GM12878 (cell line): ENCODE measurements at regions not wholly inside any gene's neighbourhood (a gene's known extent, or its start where the extent isn't known, plus 50 kb on each side); places are given as distances from the start of the nearest gene placed in this dataset.

ENCODE experiments used
- ATAC-seq: fragments of 200-7000 bp; cut with Tn5 transposase; 3 replicates; pipeline ENCODE4 v1.9.1; 2020; ENCODE audit warnings: mild to moderate bottlenecking, moderate library complexity
- BruUV-seq: library from RNA; stranded (reverse); fragments of 400-500 nt; replicated peaks from 2 replicates; lab custom pipeline; 2021; lab: Mats Ljungman, UMichigan
- CTCF ChIA-PET: fragments of 300-600 bp; sonication (Branson Sonifier 250); formaldehyde crosslinking; extraction: SDS; loops from one replicate; lab custom pipeline; 2021; ENCODE audit warnings: inconsistent platforms; lab: Yijun Ruan, JAX
- POLR2A ChIA-PET: fragments of 350-600 bp; formaldehyde crosslinking; extraction: SDS; loops from one replicate; lab custom pipeline; 2021; ENCODE audit warnings: inconsistent platforms; lab: Charles Lee
- RAD21 ChIA-PET: fragments of 300-600 bp; sonication (Branson Sonifier 250); formaldehyde crosslinking; loops from one replicate; lab custom pipeline; 2023; ENCODE audit warnings: antibody characterized with exemption; ENCODE audit not compliant: unreplicated experiment; lab: Charles Lee
- SMC1A ChIA-PET: fragments of 300-600 bp; sonication (Branson Sonifier 250); formaldehyde crosslinking; loops from one replicate; lab custom pipeline; 2023; ENCODE audit not compliant: unreplicated experiment, uncharacterized antibody; lab: Charles Lee
- DNase-seq: peaks from one replicate; pipeline ENCODE4 v3.0.0-alpha.2; 2011; ENCODE audit warnings: low read depth, low spot score
- FAIRE-seq: peaks from 3 replicates; lab custom pipeline; 2011; peaks lifted over from hg19 to GRCh38; lab: Jason Lieb, UNC
- H2AFZ ChIP-seq: 2 replicates; pipeline ENCODE4 v1.6.0; 2011; ENCODE audit warnings: low read depth, low read length, control low read depth; ENCODE audit not compliant: control insufficient read depth
- H3K27ac ChIP-seq: 2 replicates; pipeline ENCODE4 v1.5.1; 2011; ENCODE audit warnings: control low read depth; ENCODE audit not compliant: control insufficient read depth, insufficient read depth
- H3K27me3 ChIP-seq, 2 experiments: replicated peaks in 1 of 2; 2 replicates each; pipeline versions ENCODE4 v1.6.0 to v1.6.1; 2011; ENCODE audit warnings: low read length in 1 of 2; ENCODE audit not compliant: control insufficient read depth in 2 of 2, insufficient read depth in 2 of 2
- H3K36me3 ChIP-seq, 2 experiments: 2 replicates each; pipeline ENCODE4 v1.5.1; 2011; ENCODE audit warnings: low read length in 1 of 2; ENCODE audit not compliant: control insufficient read depth in 2 of 2, insufficient read depth in 2 of 2
- H3K4me1 ChIP-seq: 2 replicates; pipeline ENCODE4 v1.6.1; 2011; ENCODE audit warnings: mild to moderate bottlenecking, low read length, moderate library complexity, mixed read lengths; ENCODE audit not compliant: control insufficient read depth, insufficient read depth
- H3K4me2 ChIP-seq: 2 replicates; pipeline ENCODE4 v1.6.0; 2011; ENCODE audit warnings: control low read depth; ENCODE audit not compliant: control insufficient read depth, insufficient read depth
- H3K4me3 ChIP-seq: fragments of 200-600 bp; sonication (generic); 2 replicates; pipeline ENCODE4 v1.5.1; 2016
- H3K79me2 ChIP-seq: 2 replicates; pipeline ENCODE4 v1.6.0; 2011; ENCODE audit warnings: low read length; ENCODE audit not compliant: control insufficient read depth, insufficient read depth
- H3K9ac ChIP-seq: 2 replicates; pipeline ENCODE4 v1.8.0; 2011; ENCODE audit warnings: low read length, control low read depth, mixed read lengths; ENCODE audit not compliant: control insufficient read depth, insufficient read depth
- H3K9me3 ChIP-seq: replicated peaks from 3 replicates; pipeline ENCODE4 v1.5.1; 2011; ENCODE audit warnings: mild to moderate bottlenecking, low read length; ENCODE audit not compliant: control insufficient read depth, insufficient read depth
- H4K20me1 ChIP-seq: 2 replicates; pipeline ENCODE4 v1.6.0; 2011; ENCODE audit not compliant: control insufficient read depth, insufficient read depth
- ATF2 ChIP-seq: IDR thresholded peaks from 2 replicates; pipeline ENCODE4 v1.6.1; 2012; ENCODE audit warnings: low read length, inconsistent platforms
- FOXK2 ChIP-seq: fragments of 450-650 bp; IDR thresholded peaks from 2 replicates; pipeline ENCODE4 v1.6.1; 2017; ENCODE audit warnings: mild to moderate bottlenecking, moderate library complexity
- NRF1 ChIP-seq: conservative IDR thresholded peaks from 2 replicates; pipeline ENCODE4 v1.6.1; 2011; ENCODE audit warnings: mild to moderate bottlenecking, low read depth, low read length, improper control_type of control experiment
- RCOR1 ChIP-seq: conservative IDR thresholded peaks from 2 replicates; pipeline ENCODE4 v1.6.1; 2012; ENCODE audit warnings: low read depth, low read length, improper control_type of control experiment
- REST ChIP-seq: IDR thresholded peaks from 2 replicates; pipeline ENCODE4 v1.6.1; 2012; ENCODE audit warnings: mild to moderate bottlenecking, low read depth, low read length
- SIN3A ChIP-seq: IDR thresholded peaks from 2 replicates; pipeline ENCODE4 v1.6.1; 2012; ENCODE audit warnings: low read depth, low read length, improper control_type of control experiment
- SIX5 ChIP-seq: IDR thresholded peaks from 2 replicates; pipeline ENCODE4 v1.6.1; 2011; ENCODE audit warnings: mild to moderate bottlenecking, low read depth, low read length, moderate library complexity; ENCODE audit not compliant: severe bottlenecking
- WGBS: methylation state at CpG from one replicate; pipeline ENCODE4 v1.1.6; 2016; ENCODE audit warnings: low lambda C conversion rate; ENCODE audit not compliant: insufficient replicate concordance, insufficient coverage; ENCODE audit errors: missing lambda C conversion rate; 5-methylcytosine and 5-hydroxymethylcytosine counted together
- in situ Hi-C: fragments of 300-500 bp; cut with MboI; formaldehyde crosslinking; loops from 9 replicates; pipeline ENCODE4 v1.14.3; 2018; ENCODE audit warnings: mixed read lengths
- intact Hi-C: fragments of 100-400 bp; cut with micrococcal nuclease; formaldehyde crosslinking; loops from one replicate; pipeline ENCODE4 v1.14.2; 2022; ENCODE audit not compliant: unreplicated experiment

GRCh38 chr1:60298290-60298689 lies 224.7 kb upstream of the C1orf87 start:
- no peaks in the 10 kb centered on the region for H3K79me2 ChIP-seq
- FAIRE-seq, result no peak
- ChIA-PET CTCF (no interaction called here), SMC1A (no interaction called here), POLR2A (no interaction called here), RAD21 (no interaction called here)
- H3K4me3 ChIP-seq, result no peak overlapping the region
- no peaks in the 10 kb centered on the region for H4K20me1 ChIP-seq
- no peaks in the 10 kb centered on the region for H3K9me3 ChIP-seq
- no peak overlapping the region for H3K9ac ChIP-seq
- 0% methylated on average over 3 of the region's 3 CpGs for WGBS
- no peak for DNase-seq
- H3K27me3 ChIP-seq, result no peaks in the 10 kb centered on the region
- no peak overlapping the region for H3K4me2 ChIP-seq
- no peak overlapping the region for H2AFZ ChIP-seq
- in situ Hi-C loops, result no loop called here
- no peak overlapping the region for H3K27ac ChIP-seq
- ATAC-seq, result no peak
- intact Hi-C loops, result no loop called here
- TF ChIP-seq ATF2 (no peak), SIX5 (no peak), SIN3A (no peak), REST (no peak), FOXK2 (no peak), NRF1 (no peak), RCOR1 (no peak)
- TF ChIP-seq, all 136 proteins: peak for 0
- H3K36me3 ChIP-seq, result no peaks in the 10 kb centered on the region
- H3K4me1 ChIP-seq, result no peaks in the 10 kb centered on the region
- no TSS peak for BruUV-seq
